HEK293 (cell line): ENCODE measurements at regions not wholly inside any gene's neighbourhood (a gene's known extent, or its start where the extent isn't known, plus 50 kb on each side); places are given as distances from the start of the nearest gene placed in this dataset.

ENCODE experiments used
- CTCF ChIA-PET: fragments of 350-600 bp; formaldehyde crosslinking; extraction: SDS; loops from one replicate; lab custom pipeline; 2021; ENCODE audit warnings: antibody characterized with exemption; lab: Yijun Ruan, JAX
- POLR2A ChIA-PET: fragments of 300-600 bp; formaldehyde crosslinking; extraction: SDS; loops from one replicate; lab custom pipeline; 2020; ENCODE audit warnings: antibody characterized with exemption, inconsistent platforms; lab: Yijun Ruan, JAX
- H3K27ac ChIP-seq: fragments of 200-500 bp; sonication (Bioruptor generic); 2 replicates; pipeline ENCODE4 v1.5.1; 2014; ENCODE audit warnings: low read depth, low read length, control low read depth, inconsistent platforms; ENCODE audit errors: extremely low read depth
- H3K36me3 ChIP-seq, 2 experiments: fragments of 200-500 bp in 1 of 2; sonication (Bioruptor generic) in 1 of 2; 1 replicate in 1 of 2; 2 replicates in 1 of 2; pipeline ENCODE4 v1.5.1; 2014 to 2017; ENCODE audit warnings: inconsistent platforms in 2 of 2, low read length in 2 of 2; ENCODE audit not compliant: control insufficient read depth in 2 of 2, insufficient read depth in 1 of 2
- H3K4me1 ChIP-seq: fragments of 200-500 bp; sonication (Bioruptor generic); 2 replicates; pipeline ENCODE4 v1.5.1; 2014; ENCODE audit warnings: mild to moderate bottlenecking, low read length, inconsistent platforms; ENCODE audit not compliant: control insufficient read depth, insufficient read depth
- H3K4me3 ChIP-seq: 2 replicates; pipeline ENCODE4 v1.5.1; 2011; ENCODE audit warnings: low read depth, mild to moderate bottlenecking, control low read depth, low read length, moderate library complexity
- H3K9me3 ChIP-seq: fragments of 200-500 bp; sonication (Bioruptor generic); 2 replicates; pipeline ENCODE4 v1.5.1; 2014; ENCODE audit warnings: low read depth, low read length, inconsistent platforms; ENCODE audit not compliant: control insufficient read depth, insufficient read depth
- BCL11A ChIP-seq: fragments of 450-650 bp; formaldehyde crosslinking; IDR thresholded peaks from 2 replicates; pipeline ENCODE4 v1.5.1; 2016; ENCODE audit warnings: low read depth, missing biosample characterization, missing genetic modification characterization
- BCL11B ChIP-seq: fragments of 450-650 bp; formaldehyde crosslinking; IDR thresholded peaks from 2 replicates; pipeline ENCODE4 v1.5.1; 2016; ENCODE audit warnings: low read depth, missing biosample characterization, missing genetic modification characterization
- FEZF1 ChIP-seq: fragments of 450-650 bp; formaldehyde crosslinking; IDR thresholded peaks from 2 replicates; pipeline ENCODE4 v1.5.1; 2016; ENCODE audit warnings: missing biosample characterization, missing genetic modification characterization
- KLF16 ChIP-seq: fragments of 450-650 bp; formaldehyde crosslinking; IDR thresholded peaks from 2 replicates; pipeline ENCODE4 v1.5.1; 2017; ENCODE audit warnings: missing biosample characterization, missing genetic modification characterization
- PRDM1 ChIP-seq: fragments of 450-650 bp; formaldehyde crosslinking; IDR thresholded peaks from 2 replicates; pipeline ENCODE4; 2016; ENCODE audit warnings: missing biosample characterization, missing genetic modification characterization
- ZBTB21 ChIP-seq: fragments of 450-650 bp; formaldehyde crosslinking; IDR thresholded peaks from 2 replicates; pipeline ENCODE4 v1.5.1; 2017; ENCODE audit warnings: missing biosample characterization, missing genetic modification characterization
- ZNF391 ChIP-seq: fragments of 450-650 bp; formaldehyde crosslinking; IDR thresholded peaks from 2 replicates; pipeline ENCODE4 v1.5.1; 2016; ENCODE audit warnings: low read depth, missing biosample characterization, missing genetic modification characterization, borderline replicate concordance
- ZNF416 ChIP-seq: fragments of 450-650 bp; formaldehyde crosslinking; IDR thresholded peaks from 2 replicates; pipeline ENCODE4 v1.5.1; 2016; ENCODE audit warnings: missing biosample characterization, missing genetic modification characterization
- ZNF48 ChIP-seq: fragments of 450-650 bp; formaldehyde crosslinking; IDR thresholded peaks from 2 replicates; pipeline ENCODE4 v1.5.1; 2016; ENCODE audit warnings: missing biosample characterization, missing genetic modification characterization
- ZNF529 ChIP-seq: fragments of 450-650 bp; formaldehyde crosslinking; IDR thresholded peaks from 2 replicates; pipeline ENCODE4 v1.5.1; 2017; ENCODE audit warnings: missing genetic modification characterization, missing biosample characterization; ENCODE audit not compliant: insufficient replicate concordance
- ZNF530 ChIP-seq: fragments of 450-650 bp; formaldehyde crosslinking; IDR thresholded peaks from 2 replicates; pipeline ENCODE4 v1.5.1; 2016; ENCODE audit warnings: low read depth, missing biosample characterization, missing genetic modification characterization
- ZNF660 ChIP-seq: fragments of 450-650 bp; IDR thresholded peaks from 2 replicates; pipeline ENCODE4 v1.5.1; 2018; ENCODE audit warnings: missing biosample characterization, mild to moderate bottlenecking, missing genetic modification characterization
- TF ChIP-seq, protein P1 (sequence below): fragments of 450-650 bp; formaldehyde crosslinking; IDR thresholded peaks from 2 replicates; pipeline ENCODE4 v1.5.1; 2016; ENCODE audit warnings: missing biosample characterization, missing genetic modification characterization
- TF ChIP-seq, protein P2 (sequence below): fragments of 450-650 bp; formaldehyde crosslinking; IDR thresholded peaks from 2 replicates; pipeline ENCODE4 v1.5.1; 2016; ENCODE audit warnings: missing biosample characterization, missing genetic modification characterization
- TF ChIP-seq, protein P3 (sequence below): fragments of 450-650 bp; formaldehyde crosslinking; IDR thresholded peaks from 2 replicates; pipeline ENCODE4 v1.5.1; 2016; ENCODE audit warnings: missing biosample characterization, missing genetic modification characterization
- TF ChIP-seq, protein P4 (sequence below): fragments of 450-650 bp; formaldehyde crosslinking; IDR thresholded peaks from 2 replicates; pipeline ENCODE4 v1.5.1; 2016; ENCODE audit warnings: missing biosample characterization, missing genetic modification characterization, low read depth
- TF ChIP-seq, protein P5 (sequence below): fragments of 450-650 bp; formaldehyde crosslinking; IDR thresholded peaks from 2 replicates; pipeline ENCODE4 v1.5.1; 2016; ENCODE audit warnings: missing biosample characterization, missing genetic modification characterization
- TF ChIP-seq, protein P6 (sequence below): fragments of 450-650 bp; formaldehyde crosslinking; IDR thresholded peaks from 2 replicates; pipeline ENCODE4 v1.5.1; 2016; ENCODE audit warnings: missing biosample characterization, missing genetic modification characterization
- TF ChIP-seq, protein P7 (sequence below): fragments of 450-650 bp; formaldehyde crosslinking; IDR thresholded peaks from 2 replicates; pipeline ENCODE4 v1.5.1; 2016; ENCODE audit warnings: missing biosample characterization, missing genetic modification characterization, borderline replicate concordance

- CTCF ChIA-PET: interaction anchor here (0.7 kb wide), 1 partner anchor 16 kb away, joined by 4 read pairs; no protein-coding TSS in a partner anchor
- H3K36me3 ChIP-seq: no peaks in the 10 kb centered on the region
- H3K4me1 ChIP-seq: no peaks in the 10 kb centered on the region
- TF ChIP-seq, protein P1, sequence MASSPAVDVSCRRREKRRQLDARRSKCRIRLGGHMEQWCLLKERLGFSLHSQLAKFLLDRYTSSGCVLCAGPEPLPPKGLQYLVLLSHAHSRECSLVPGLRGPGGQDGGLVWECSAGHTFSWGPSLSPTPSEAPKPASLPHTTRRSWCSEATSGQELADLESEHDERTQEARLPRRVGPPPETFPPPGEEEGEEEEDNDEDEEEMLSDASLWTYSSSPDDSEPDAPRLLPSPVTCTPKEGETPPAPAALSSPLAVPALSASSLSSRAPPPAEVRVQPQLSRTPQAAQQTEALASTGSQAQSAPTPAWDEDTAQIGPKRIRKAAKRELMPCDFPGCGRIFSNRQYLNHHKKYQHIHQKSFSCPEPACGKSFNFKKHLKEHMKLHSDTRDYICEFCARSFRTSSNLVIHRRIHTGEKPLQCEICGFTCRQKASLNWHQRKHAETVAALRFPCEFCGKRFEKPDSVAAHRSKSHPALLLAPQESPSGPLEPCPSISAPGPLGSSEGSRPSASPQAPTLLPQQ (tag by site-specific recombination): no peak
- TF ChIP-seq, protein P2, sequence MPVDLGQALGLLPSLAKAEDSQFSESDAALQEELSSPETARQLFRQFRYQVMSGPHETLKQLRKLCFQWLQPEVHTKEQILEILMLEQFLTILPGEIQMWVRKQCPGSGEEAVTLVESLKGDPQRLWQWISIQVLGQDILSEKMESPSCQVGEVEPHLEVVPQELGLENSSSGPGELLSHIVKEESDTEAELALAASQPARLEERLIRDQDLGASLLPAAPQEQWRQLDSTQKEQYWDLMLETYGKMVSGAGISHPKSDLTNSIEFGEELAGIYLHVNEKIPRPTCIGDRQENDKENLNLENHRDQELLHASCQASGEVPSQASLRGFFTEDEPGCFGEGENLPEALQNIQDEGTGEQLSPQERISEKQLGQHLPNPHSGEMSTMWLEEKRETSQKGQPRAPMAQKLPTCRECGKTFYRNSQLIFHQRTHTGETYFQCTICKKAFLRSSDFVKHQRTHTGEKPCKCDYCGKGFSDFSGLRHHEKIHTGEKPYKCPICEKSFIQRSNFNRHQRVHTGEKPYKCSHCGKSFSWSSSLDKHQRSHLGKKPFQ (tag by site-specific recombination): no peak
- TF ChIP-seq ZNF416 (tag by site-specific recombination): no peak
- TF ChIP-seq, all 188 proteins: peak for 0
- Histone ChIP-seq H3K9me3 (no peaks in the 10 kb centered on the region), H3K4me3 (no peak overlapping the region), H3K27ac (no peak overlapping the region)
- POLR2A ChIA-PET: no interaction called here
Observed at GRCh38 chr5:115733607-115734006, 82.9 kb downstream of the CDO1 start.

DNA sequence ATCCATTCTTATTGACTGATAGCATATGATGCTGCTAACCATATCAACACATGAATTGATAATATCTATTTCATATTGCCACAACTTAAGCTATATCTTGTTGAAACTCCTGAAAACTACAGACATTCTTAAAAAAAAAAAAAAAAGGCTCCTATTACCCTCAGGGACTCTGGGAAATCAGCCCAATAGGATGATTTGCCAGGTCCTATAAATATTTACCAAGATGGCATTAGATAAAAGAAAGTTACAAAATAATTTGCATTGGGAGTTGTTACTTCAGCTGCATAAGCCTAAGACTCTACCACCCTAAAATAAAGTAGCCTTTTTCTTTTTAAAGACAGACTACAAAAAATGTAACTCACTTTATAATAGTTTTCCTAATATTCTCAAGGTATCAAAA is 84.4 kb downstream of the CDO1 start:
- H3K4me3 ChIP-seq: no peak overlapping the region
- no peak overlapping the region for H3K27ac ChIP-seq
- ChIA-PET CTCF (no interaction called here), POLR2A (no interaction called here)
- H3K9me3 ChIP-seq: no peaks in the 10 kb centered on the region
- H3K4me1 ChIP-seq: no peaks in the 10 kb centered on the region
- H3K36me3 ChIP-seq: no peaks in the 10 kb centered on the region
- TF ChIP-seq, protein P3, sequence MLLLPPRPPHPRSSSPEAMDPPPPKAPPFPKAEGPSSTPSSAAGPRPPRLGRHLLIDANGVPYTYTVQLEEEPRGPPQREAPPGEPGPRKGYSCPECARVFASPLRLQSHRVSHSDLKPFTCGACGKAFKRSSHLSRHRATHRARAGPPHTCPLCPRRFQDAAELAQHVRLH (tag by site-specific recombination): no peak
- TF ChIP-seq ZNF530 (tag by site-specific recombination) (no peak), FEZF1 (no peak), ZNF660 (no peak), PRDM1 (tag by site-specific recombination) (no peak), ZNF529 (no peak), ZNF48 (tag by site-specific recombination) (no peak), BCL11A (tag by site-specific recombination) (no peak), ZNF391 (no peak), KLF16 (tag by site-specific recombination) (no peak), ZNF416 (tag by site-specific recombination) (no peak), ZBTB21 (no peak), BCL11B (tag by site-specific recombination) (no peak)
- TF ChIP-seq, protein P4, sequence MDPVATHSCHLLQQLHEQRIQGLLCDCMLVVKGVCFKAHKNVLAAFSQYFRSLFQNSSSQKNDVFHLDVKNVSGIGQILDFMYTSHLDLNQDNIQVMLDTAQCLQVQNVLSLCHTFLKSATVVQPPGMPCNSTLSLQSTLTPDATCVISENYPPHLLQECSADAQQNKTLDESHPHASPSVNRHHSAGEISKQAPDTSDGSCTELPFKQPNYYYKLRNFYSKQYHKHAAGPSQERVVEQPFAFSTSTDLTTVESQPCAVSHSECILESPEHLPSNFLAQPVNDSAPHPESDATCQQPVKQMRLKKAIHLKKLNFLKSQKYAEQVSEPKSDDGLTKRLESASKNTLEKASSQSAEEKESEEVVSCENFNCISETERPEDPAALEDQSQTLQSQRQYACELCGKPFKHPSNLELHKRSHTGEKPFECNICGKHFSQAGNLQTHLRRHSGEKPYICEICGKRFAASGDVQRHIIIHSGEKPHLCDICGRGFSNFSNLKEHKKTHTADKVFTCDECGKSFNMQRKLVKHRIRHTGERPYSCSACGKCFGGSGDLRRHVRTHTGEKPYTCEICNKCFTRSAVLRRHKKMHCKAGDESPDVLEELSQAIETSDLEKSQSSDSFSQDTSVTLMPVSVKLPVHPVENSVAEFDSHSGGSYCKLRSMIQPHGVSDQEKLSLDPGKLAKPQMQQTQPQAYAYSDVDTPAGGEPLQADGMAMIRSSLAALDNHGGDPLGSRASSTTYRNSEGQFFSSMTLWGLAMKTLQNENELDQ: no peak
- TF ChIP-seq, protein P5, sequence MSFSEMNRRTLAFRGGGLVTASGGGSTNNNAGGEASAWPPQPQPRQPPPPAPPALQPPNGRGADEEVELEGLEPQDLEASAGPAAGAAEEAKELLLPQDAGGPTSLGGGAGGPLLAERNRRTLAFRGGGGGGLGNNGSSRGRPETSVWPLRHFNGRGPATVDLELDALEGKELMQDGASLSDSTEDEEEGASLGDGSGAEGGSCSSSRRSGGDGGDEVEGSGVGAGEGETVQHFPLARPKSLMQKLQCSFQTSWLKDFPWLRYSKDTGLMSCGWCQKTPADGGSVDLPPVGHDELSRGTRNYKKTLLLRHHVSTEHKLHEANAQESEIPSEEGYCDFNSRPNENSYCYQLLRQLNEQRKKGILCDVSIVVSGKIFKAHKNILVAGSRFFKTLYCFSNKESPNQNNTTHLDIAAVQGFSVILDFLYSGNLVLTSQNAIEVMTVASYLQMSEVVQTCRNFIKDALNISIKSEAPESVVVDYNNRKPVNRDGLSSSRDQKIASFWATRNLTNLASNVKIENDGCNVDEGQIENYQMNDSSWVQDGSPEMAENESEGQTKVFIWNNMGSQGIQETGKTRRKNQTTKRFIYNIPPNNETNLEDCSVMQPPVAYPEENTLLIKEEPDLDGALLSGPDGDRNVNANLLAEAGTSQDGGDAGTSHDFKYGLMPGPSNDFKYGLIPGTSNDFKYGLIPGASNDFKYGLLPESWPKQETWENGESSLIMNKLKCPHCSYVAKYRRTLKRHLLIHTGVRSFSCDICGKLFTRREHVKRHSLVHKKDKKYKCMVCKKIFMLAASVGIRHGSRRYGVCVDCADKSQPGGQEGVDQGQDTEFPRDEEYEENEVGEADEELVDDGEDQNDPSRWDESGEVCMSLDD (tag by site-specific recombination): no peak
- TF ChIP-seq, protein P6, sequence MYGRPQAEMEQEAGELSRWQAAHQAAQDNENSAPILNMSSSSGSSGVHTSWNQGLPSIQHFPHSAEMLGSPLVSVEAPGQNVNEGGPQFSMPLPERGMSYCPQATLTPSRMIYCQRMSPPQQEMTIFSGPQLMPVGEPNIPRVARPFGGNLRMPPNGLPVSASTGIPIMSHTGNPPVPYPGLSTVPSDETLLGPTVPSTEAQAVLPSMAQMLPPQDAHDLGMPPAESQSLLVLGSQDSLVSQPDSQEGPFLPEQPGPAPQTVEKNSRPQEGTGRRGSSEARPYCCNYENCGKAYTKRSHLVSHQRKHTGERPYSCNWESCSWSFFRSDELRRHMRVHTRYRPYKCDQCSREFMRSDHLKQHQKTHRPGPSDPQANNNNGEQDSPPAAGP (tag by site-specific recombination): no peak
- TF ChIP-seq, protein P7, sequence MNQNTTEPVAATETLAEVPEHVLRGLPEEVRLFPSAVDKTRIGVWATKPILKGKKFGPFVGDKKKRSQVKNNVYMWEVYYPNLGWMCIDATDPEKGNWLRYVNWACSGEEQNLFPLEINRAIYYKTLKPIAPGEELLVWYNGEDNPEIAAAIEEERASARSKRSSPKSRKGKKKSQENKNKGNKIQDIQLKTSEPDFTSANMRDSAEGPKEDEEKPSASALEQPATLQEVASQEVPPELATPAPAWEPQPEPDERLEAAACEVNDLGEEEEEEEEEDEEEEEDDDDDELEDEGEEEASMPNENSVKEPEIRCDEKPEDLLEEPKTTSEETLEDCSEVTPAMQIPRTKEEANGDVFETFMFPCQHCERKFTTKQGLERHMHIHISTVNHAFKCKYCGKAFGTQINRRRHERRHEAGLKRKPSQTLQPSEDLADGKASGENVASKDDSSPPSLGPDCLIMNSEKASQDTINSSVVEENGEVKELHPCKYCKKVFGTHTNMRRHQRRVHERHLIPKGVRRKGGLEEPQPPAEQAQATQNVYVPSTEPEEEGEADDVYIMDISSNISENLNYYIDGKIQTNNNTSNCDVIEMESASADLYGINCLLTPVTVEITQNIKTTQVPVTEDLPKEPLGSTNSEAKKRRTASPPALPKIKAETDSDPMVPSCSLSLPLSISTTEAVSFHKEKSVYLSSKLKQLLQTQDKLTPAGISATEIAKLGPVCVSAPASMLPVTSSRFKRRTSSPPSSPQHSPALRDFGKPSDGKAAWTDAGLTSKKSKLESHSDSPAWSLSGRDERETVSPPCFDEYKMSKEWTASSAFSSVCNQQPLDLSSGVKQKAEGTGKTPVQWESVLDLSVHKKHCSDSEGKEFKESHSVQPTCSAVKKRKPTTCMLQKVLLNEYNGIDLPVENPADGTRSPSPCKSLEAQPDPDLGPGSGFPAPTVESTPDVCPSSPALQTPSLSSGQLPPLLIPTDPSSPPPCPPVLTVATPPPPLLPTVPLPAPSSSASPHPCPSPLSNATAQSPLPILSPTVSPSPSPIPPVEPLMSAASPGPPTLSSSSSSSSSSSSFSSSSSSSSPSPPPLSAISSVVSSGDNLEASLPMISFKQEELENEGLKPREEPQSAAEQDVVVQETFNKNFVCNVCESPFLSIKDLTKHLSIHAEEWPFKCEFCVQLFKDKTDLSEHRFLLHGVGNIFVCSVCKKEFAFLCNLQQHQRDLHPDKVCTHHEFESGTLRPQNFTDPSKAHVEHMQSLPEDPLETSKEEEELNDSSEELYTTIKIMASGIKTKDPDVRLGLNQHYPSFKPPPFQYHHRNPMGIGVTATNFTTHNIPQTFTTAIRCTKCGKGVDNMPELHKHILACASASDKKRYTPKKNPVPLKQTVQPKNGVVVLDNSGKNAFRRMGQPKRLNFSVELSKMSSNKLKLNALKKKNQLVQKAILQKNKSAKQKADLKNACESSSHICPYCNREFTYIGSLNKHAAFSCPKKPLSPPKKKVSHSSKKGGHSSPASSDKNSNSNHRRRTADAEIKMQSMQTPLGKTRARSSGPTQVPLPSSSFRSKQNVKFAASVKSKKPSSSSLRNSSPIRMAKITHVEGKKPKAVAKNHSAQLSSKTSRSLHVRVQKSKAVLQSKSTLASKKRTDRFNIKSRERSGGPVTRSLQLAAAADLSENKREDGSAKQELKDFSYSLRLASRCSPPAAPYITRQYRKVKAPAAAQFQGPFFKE (tag by site-specific recombination): no peak
